GM21717 (cell line): ENCODE measurements at regions not wholly inside any gene's neighbourhood (a gene's known extent, or its start where the extent isn't known, plus 50 kb on each side); places are given as distances from the start of the nearest gene placed in this dataset.
A peak's percentile ranks its signal among the peaks of the same experiment; 100 is the strongest.

ENCODE experiments used
- ATAC-seq: cut with Tn5 transposase; IDR thresholded peaks from one replicate; pipeline ENCODE4 v1.9.1; 2021; ENCODE audit warnings: mild to moderate bottlenecking, moderate library complexity; ENCODE audit not compliant: unreplicated experiment

DNA sequence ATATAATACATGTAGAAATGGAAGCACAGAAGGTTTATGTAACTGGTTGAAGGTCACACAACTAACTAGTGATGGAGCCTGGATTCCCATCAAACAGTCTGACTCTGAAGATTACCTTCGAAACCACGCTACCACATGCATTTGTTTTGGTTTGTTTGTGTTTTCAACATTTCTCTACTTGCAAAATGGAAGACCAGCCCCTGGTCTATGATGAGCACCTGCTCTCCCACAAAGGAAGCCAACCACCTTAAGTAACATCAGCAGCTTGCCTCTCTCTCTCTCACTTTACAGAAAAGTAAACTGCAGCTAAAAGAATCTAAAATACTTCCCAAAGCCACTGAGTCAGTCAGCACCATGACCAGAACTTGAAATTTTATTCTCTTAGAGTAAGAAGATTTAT is 186.9 kb upstream of the TMPO start:
- no peak for ATAC-seq

DNA sequence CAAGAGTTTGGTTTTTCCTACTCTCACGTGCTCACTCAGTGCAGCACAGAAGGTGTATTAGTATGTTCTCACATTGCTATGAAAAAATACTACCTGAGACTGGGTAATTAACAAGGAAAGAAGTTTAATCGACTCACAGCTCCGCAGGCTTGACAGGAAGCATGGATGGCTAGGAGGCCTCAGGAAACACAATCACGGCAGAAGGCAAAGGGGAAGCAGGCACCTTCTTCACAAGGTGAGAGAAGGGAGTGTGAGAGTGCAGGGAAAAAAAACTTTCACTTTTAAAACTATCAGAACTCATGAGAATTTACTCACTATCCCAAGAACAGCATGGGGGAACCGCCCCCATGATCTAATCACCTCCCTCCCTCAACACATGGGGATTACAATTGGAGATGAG is 185.8 kb upstream of the TMPO start:
- no peak for ATAC-seq

DNA sequence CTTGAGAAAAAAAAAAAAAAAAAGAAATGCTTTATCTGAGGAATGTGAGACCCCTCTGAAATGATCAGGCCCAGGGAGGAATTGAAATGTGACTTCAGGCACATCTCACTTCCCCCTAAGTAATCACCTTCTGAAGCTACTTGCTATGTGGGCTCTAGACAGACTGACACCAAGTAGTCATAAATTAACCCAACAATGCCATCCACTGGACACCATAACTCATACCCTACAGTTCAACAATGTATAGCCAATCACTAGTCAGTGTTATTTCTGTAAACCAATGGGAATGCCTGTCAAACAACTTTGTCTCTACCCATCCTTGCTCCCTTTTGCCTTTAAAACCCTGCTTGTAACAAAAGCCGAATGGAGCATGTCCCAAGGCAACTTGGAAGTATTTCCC is 182.7 kb upstream of the TMPO start:
- ATAC-seq = peak; percentile 49

DNA sequence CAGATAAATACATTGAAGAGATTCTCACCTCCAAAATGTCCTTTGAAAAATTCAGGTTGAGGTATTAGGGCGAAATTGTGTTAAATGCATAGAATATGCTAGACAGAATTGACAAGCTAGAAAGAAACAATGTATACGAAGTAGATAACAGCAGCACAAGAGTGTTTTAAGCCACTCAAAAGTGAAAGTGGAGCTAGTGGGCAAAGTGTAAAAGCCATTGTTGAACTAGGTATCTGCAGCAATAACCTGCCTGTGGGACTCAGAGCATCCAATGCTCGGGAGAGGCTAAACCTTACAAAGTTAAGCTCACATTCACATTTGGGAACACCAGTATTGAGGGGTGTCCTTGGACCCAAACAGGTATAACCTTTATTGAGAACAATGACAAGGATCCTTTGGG is 180.6 kb upstream of the TMPO start:
- no peak for ATAC-seq

DNA sequence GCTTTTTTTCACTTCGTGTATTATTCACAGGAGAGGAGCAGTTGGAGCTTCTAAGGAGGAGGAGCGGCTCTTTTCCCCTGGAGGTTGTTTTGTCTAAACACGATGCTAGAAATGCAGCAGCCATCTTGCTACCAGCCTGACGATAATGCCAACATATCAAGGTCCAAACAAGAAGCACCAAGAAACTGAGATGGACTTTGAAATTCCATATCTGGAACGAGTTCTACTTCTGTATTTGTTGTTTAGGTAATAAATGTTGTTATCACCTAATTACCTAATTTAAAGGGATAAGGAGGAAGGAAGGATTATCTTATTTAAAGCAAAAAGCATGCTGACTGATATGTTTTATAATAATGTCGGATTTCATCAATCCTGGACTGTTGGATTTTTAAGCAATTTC is 174.4 kb upstream of the TMPO start:
- ATAC-seq = no peak

DNA sequence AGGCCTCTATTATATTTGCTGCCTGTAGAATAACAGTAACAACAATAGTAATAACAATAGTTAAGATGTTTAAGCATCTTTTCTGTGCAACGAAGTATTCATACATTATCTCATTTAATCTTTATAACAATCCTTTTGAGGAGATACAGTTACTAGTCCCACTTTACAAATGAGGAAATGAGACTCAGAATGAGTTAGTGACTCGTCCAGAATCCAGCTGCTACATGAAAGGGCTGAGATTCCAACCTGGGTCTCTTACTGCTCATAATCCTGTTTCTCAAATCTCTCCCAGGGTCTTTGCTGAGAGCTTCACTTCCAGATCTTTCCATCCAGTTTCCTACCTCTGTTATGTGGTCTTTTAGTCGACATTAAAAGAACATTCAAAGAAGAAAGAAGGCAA is 173.7 kb upstream of the TMPO start:
- ATAC-seq = no peak

DNA sequence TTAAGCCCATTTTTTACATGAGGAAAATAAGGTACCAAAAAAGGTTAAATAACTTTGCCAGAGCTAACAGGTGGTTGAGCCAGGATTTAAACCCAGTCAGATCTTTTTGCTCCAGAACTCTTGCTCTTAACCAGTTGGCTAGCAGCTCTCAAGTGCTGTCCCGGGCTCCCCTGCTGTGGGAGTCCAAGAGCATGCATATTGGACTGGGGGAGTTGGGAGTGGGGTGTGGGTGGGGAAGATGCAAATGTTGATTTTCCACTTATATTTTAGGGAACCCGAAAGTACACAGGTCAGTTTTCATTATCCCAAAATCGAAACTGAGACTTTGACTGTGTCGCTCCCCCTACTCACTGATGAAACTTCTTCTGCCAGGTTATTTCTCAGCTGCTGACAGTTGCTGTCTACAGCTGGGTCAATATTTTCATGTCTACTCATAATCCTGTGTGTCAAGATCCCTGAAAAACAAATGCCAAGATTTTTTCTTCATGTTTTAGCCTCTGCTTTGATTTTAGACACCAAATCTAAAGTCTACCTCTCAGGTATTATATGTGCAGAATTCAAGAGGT is 172.3 kb upstream of the TMPO start:
- ATAC-seq = peak; percentile 62

DNA sequence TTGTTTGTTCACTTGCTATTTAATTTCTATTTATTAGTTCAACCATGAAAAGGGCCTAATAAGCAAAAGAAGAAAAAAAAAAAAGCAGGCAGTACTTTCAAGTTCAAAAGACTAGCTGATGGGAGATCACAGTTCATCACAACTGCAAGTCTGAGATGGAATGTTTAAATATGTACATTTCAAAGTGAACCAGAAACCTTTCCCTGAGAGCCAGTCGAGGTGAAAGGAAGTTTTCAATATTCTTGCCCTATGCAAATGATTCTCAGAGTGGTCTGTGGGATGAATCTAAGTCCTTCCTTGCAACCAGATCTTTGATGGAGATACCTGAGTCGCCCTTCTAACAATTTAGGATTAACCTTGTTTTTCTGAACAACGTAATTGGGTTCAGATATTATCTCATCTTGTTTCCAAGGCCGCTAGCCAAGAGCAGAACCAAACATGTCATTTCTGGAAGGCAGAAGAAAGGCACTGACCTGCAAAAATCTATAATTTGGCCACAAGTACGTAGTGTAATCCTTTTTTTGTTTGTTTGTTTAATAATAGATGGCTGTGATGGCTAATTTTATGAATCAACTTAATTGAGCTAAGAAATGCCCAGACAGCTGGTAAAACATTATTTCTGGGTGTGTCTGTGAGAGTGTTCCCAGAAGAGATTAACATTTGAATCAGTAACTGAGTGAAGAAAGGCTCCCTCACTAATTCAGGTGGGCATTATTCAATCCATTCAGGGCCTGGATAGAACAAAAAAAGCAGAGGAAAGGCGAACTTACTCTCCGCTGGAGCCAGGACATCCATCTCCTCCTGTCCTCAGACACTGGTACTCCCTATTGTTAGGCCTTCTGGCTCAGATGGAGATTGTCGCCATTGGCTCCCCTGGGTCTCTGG is 171.1 kb upstream of the TMPO start:
- no peak for ATAC-seq

DNA sequence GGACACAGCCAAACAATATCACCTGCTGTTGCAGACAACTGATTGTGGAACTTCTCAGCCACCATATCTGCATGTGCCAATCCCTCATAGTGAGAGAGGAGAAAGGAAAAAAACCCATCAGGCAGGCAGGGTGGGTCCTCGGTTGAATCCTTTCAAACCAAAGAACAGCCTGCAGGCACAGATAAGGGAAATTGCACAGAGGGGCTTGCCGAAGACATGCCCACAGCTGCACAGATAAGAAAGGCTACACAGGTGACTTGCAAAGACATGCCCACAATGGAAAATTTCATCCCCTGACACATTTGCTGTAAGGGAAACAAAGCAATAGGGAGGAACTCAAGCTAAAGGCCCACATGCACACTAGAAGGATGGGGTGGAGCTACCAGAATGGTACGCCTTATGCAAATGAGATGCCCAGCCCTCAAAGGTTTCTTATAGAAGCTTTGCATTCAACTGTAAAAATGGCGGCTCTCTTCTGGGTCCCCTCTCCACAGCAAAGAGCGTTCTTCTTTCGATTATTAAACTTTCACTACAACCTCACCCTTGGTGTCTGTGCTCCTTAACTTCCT is 170.0 kb upstream of the TMPO start:
- ATAC-seq = no peak

DNA sequence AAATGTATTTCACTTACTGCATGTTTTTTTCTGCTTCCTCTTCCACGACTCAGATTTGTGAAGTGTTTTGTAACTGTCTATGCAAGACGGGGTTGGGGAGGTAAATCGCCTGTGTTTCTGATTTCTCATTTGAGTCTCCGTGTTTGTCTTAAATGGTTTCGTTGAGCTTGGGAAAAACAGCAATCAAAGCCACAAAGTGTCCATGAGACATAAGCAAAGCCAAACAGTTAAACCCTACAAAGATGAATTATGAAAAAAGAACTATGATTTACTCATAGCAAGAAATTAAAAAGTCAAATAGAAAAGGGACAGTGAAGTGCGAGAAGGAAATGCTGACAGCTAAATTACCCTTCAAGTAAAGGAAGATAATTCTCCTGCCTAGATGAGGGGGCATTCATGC is 164.3 kb upstream of the TMPO start:
- ATAC-seq = no peak

DNA sequence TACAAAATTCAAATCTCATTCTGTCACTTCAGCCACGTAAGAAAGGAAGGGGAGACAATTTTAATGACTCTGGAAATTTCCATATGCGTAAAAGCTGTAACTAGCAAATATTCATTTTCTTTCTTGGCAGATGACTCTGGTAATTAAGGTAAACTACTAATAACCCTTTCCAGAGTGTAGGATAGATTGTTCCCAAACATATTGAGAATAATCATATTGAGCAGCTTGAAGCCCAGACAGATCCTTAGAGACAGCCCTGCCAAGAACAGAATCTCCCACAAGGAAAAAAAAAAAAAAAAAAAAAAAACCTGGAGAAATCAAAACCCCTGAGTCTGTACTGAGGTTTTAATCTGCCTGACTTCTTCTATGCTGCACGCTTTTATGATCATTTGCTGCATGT is 163.6 kb upstream of the TMPO start:
- ATAC-seq = no peak

DNA sequence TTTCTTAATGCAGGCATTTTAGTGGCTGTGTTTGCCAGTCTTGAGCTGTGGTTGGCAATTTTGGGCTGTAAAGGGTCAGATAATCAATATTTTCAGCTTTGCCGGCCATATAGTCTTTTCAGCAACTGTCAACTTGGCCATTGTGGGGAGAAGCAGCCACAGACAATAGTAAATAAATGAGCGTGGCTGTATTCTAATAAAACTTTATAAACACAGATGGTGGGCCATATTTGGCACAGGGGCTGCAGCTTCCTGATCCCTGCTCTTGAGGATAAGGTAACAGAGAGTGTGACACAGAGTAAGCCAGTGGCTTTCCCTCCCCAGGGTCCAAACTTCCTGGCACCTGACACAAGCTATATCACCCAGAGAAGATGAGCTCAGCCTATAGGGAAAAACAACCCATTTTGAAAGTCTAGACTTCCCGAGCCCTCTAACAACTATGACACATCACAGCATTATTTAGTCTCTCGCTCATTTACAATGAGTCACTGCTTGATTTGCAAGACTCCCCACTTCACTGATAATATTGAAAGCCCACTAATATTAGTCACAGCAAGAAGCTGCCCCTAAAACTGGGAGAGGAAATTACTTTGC is 163.1 kb upstream of the TMPO start:
- ATAC-seq = peak; percentile 69

DNA sequence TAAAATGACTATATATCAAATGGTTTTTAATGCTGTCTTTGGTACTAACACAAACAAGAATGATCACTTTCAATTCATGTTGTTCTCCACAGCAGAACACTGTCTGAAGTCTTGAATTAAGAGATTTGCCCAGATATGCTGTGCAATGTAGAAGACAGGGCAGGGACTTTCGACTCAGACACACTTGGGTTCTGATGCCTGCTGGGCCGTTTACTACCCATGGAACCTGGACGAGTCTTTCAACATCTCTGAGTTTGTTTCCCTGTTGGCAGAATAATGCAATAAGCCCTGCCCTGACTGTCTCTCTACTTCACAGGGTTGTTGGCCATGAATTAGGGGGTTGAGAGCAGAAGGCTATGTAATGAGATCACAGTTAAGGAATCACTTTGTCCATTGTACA is 162.6 kb upstream of the TMPO start:
- peak; percentile 21 for ATAC-seq

DNA sequence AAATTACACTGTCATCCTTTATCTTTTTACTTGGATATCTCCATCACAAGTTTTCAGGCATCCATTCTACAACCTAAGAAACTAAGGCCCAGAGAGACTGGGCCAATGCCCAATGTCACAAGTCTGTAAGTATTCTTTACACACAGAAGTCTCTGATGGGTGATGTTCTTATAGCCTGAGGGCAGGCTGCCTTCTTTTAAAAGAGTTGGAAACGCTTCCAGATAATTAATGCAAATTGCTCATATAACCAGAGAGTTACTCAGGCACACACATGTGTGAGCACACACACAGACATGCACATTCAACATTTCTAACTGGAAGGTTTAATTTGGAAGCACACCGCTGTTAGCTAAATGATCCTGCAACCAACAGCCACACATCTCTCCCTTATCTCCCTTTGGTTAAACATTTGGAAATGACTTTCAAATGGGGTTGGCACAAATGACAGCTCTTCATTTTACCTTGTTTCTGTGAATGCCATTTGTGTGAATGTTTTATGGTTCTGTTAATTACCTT is 160.8 kb upstream of the TMPO start:
- ATAC-seq = no peak

DNA sequence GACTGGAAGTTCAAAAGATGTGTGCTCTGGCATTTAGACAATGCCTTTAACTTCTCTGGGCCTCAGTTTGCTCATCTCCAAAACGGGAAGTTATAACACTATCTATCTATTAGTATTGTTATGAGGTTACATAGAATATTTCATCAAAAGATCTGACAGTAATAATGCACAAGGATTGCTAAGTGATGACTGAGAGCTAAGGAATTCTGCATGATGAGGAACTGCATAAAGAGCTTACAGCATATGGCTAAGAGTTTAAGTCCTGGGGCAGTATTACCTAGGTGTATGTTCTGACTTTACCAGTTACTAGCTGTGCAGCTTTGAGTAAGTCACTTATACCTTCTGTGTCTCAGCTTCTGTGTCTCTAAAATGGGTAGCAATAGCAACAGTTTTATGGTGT is 160.1 kb upstream of the TMPO start:
- no peak for ATAC-seq

DNA sequence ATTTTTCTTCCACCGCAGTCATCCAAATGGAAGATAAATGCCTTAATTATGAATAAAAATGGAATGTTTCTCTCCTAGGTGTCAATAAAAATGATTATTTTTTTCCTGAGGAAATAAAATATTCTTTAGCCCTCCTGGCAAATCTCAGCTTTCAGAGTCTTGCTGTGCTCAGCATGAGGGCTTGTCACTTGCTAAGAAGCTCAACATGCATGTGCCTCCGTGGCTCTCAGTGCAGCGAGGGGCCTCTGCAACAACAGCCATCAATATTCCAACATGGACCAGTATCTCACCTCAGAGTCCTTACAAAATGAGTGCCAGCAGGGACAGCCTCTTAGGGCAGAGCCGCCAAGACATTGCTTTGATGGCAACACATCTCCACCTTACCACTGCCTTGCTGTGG is 159.5 kb upstream of the TMPO start:
- no peak for ATAC-seq

DNA sequence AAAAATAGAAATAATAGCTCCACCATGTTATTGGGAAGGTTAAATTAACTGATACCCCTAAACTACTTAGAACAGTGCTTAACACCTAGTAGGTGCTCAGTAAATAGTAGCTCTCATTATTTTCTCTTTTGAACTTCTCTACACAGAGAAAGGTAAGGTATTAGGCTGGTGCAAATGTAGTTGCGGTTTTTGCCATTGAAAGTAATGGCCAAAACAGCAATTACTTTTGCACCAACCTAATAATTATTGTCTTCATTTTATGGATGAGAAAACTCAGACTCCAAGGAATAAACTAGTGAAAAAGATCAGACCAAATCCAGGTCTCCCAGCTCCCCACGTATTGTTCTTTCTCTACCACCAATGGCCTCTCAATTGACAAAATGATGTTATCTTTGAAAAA is 157.2 kb upstream of the TMPO start:
- ATAC-seq = no peak

DNA sequence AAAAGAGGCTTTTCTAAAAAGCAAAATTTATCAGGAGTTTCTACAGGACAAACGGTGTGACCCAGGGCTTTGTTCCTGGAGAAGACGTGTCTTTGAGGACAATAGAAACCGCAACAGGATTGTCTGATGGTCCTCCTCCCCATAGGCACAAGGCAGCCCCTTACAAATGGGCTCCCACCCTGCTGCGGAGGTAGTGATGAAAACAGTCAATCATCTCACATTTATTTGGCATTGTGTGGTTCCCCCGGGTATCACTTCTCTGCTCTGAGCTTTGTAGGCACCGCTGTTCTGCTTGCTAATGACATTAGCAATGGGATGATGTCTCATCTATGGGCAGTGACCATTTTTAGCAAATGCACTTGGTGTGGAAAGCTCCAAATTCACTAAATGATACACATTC is 155.5 kb upstream of the TMPO start:
- no peak for ATAC-seq

DNA sequence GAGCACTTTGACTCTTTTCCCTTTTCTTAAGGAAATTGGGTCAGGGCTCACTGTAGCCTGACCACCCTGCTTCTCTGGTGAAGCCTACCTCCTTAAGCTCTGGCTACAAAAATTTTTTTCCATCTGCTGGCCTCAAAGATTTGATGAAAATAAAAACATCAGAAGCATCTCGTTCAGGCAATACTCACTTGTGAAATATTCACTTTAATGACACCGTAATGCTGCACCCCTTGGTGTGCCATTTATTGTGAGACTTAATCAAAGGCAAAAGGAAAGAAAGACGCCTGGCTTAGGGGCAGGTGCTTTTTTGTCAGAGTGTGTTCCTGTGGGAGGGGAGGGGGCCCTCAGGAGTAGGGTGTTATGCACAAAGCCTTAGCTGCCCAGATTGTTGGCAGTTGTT is 155.0 kb upstream of the TMPO start:
- ATAC-seq = no peak

DNA sequence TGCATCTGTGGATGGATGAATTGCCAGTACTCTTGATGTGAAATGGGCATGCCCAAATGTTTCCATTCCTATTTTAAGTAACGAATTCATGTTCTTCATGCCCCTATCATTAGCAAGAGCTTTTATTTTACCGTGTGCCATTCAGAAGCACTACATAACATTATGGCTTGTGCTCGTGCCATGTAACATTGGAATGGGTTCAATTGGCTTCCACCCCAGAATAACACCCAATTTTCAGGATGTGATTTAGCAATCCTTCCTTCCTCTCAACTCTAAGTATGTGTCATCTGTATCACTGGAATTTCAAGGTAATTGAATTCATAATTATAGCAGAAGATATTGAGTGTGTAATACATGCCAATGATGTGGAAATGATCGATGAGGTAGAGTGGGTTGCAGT is 145.8 kb upstream of the TMPO start:
- ATAC-seq = no peak

DNA sequence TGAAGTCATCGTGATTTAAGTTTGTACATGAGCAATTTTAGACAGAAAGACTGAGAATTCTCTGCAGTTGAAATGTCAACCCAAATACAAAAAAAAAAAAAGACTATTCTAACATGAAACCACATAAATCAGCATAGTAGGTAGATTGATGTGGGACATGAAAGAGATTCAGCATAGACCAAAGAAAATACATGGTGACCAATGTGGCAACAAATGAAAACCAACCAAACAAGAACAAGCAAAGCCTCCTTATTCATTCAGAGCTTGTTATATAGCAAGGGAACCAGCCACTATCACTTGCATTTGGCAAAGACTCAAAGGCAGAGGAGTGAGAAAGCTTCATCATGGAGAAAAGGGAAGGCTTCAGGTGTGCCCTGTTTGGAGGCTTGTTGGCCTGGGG is 144.4 kb upstream of the TMPO start:
- ATAC-seq = no peak

DNA sequence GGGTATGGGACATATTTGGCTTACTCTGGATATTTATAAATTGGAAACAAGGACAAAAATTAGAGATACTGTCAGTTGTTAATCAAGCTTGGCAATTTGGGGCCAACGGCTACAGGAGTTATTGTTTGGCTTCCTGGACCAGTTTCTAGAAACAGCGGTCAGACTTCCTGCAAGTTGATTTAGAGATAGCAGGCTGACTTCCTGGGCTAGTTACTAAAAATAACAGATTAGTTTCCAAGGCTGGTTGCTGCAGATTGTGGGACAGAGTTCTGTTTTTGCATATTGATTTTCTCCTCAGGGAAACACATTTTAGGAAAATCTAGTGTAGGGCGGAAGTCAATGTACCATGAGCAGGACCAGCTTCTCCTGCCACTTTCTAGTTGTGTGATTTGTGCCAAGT is 144.0 kb upstream of the TMPO start:
- no peak for ATAC-seq
